ENCODE measurements at regions not wholly inside any gene's neighbourhood (a gene's known extent, or its start where the extent isn't known, plus 50 kb on each side); places are given as distances from the start of the nearest gene placed in this dataset.
"Not testable (repeated sequence)": the region's sequence is repeated elsewhere in the genome, so short reads cannot be mapped to it uniquely, and the experiment has no call there.

GRCh38 chr9:22228542-22228941 is 218.1 kb upstream of the DMRTA1 start:
- H3K9ac ChIP-seq (ENCODE audit: low read length): no peak overlapping the region
- ChIA-PET POLR2A (no interaction called here), CTCF (interaction anchor here (1.6 to 2.5 kb wide), 4 partner anchors 175 to 417 kb away, joined by 4 to 12 read pairs (median 5); no protein-coding TSS in a partner anchor)
- no peaks in the 10 kb centered on the region for H3K36me3 ChIP-seq (replicated peaks in 1 of 2; ENCODE audit: control extremely low read depth in 1 of 2, control insufficient read depth in 1 of 2, extremely low read depth in 1 of 2, insufficient read depth in 2 of 2, low read length in 1 of 2)
- no peak overlapping the region for H3K4me2 ChIP-seq (replicated peaks; ENCODE audit: low read depth, low read length, poor library complexity, severe bottlenecking)
- 88% methylated on average over 1 of the region's 3 CpGs for WGBS (ENCODE audit: insufficient coverage)
- DNase-seq: no peak
- TF ChIP-seq CTCF (IDR thresholded peaks at IDR 0.05) (peak; percentile 21), EZH2 (IDR thresholded peaks at IDR 0.05; ENCODE audit: borderline replicate concordance, insufficient read depth, low read depth, low read length, poor library complexity, severe bottlenecking) (no peak)
- no peaks in the 10 kb centered on the region for H3K9me3 Mint-ChIP-seq (ENCODE audit: insufficient read depth)
- peaks cover 15% of the 10 kb centered on the region for H3K27me3 Mint-ChIP-seq
- H3K4me1 ChIP-seq (ENCODE audit: control insufficient read depth in 2 of 2, insufficient read depth in 2 of 2, low read length in 2 of 2): peaks cover 3% of the 10 kb centered on the region in 2 donors
- H3K4me1 Mint-ChIP-seq: peaks cover 3% of the 10 kb centered on the region
- H3K27ac ChIP-seq (ENCODE audit: low read length in 2 of 2): no peak overlapping the region
- H2AFZ ChIP-seq (ENCODE audit: insufficient read depth, low read depth, low read length, poor library complexity, severe bottlenecking): no peak overlapping the region
- H3K4me3 ChIP-seq (ENCODE audit: control extremely low read depth in 1 of 5, extremely low read depth in 1 of 5, insufficient read depth in 1 of 5, low read depth in 2 of 5, low read length in 4 of 5): no peak overlapping the region
- H3K4me3 Mint-ChIP-seq: no peak overlapping the region
- ATAC-seq (ENCODE audit: low read depth): no peak
- intact Hi-C loops (cut with micrococcal nuclease): no loop called here
- H3K79me2 ChIP-seq (ENCODE audit: control insufficient read depth, insufficient read depth, low read length): no peaks in the 10 kb centered on the region
- no peak overlapping the region for H3K27ac Mint-ChIP-seq
- peaks cover 0 to 18% (median 13%) of the 10 kb centered on the region in 3 donors for H3K9me3 ChIP-seq (ENCODE audit: control extremely low read depth in 1 of 3, control insufficient read depth in 2 of 3, insufficient read depth in 1 of 3, low read length in 2 of 3)
- peaks cover 0 to 4% (median 0%) of the 10 kb centered on the region in 4 experiments for H3K27me3 ChIP-seq (replicated peaks in 1 of 4; ENCODE audit: control extremely low read depth in 1 of 4, control insufficient read depth in 3 of 4, insufficient read depth in 4 of 4, low read length in 3 of 4)
- H4K20me1 ChIP-seq (ENCODE audit: control insufficient read depth, insufficient read depth, low read length, poor library complexity, severe bottlenecking): no peaks in the 10 kb centered on the region

GRCh38 chr9:22229069-22229468 is 217.6 kb upstream of the DMRTA1 start:
- Histone ChIP-seq H3K27ac (ENCODE audit: low read length in 2 of 2) (no peak overlapping the region), H3K4me2 (replicated peaks; ENCODE audit: low read depth, low read length, poor library complexity, severe bottlenecking) (no peak overlapping the region), H3K36me3 (replicated peaks in 1 of 2; ENCODE audit: control extremely low read depth in 1 of 2, control insufficient read depth in 1 of 2, extremely low read depth in 1 of 2, insufficient read depth in 2 of 2, low read length in 1 of 2) (no peaks in the 10 kb centered on the region), H3K4me1 (ENCODE audit: control insufficient read depth in 2 of 2, insufficient read depth in 2 of 2, low read length in 2 of 2) (peaks cover 3% of the 10 kb centered on the region in 2 donors), H3K4me3 (ENCODE audit: control extremely low read depth in 1 of 5, extremely low read depth in 1 of 5, insufficient read depth in 1 of 5, low read depth in 2 of 5, low read length in 4 of 5) (no peak overlapping the region), H3K9ac (ENCODE audit: low read length) (no peak overlapping the region), H3K27me3 (replicated peaks in 1 of 4; ENCODE audit: control extremely low read depth in 1 of 4, control insufficient read depth in 3 of 4, insufficient read depth in 4 of 4, low read length in 3 of 4) (peaks cover 0 to 4% (median 0%) of the 10 kb centered on the region in 4 experiments), H4K20me1 (ENCODE audit: control insufficient read depth, insufficient read depth, low read length, poor library complexity, severe bottlenecking) (no peaks in the 10 kb centered on the region), H3K9me3 (ENCODE audit: control extremely low read depth in 1 of 3, control insufficient read depth in 2 of 3, insufficient read depth in 1 of 3, low read length in 2 of 3) (peaks cover 0 to 18% (median 13%) of the 10 kb centered on the region in 3 donors), H3K79me2 (ENCODE audit: control insufficient read depth, insufficient read depth, low read length) (no peaks in the 10 kb centered on the region), H2AFZ (ENCODE audit: insufficient read depth, low read depth, low read length, poor library complexity, severe bottlenecking) (no peak overlapping the region)
- 81% methylated on average over 3 of the region's 4 CpGs for WGBS (ENCODE audit: insufficient coverage)
- CTCF ChIA-PET: interaction anchor here (1.7 to 2.5 kb wide), 3 partner anchors 175 to 415 kb away, joined by 5 to 12 read pairs (median 5); no protein-coding TSS in a partner anchor
- no peak overlapping the region for H3K27ac Mint-ChIP-seq
- POLR2A ChIA-PET: no interaction called here
- DNase-seq (no peak), ATAC-seq (ENCODE audit: low read depth) (no peak)
- peaks cover 15% of the 10 kb centered on the region for H3K27me3 Mint-ChIP-seq
- no peak for TF ChIP-seq CTCF (IDR thresholded peaks at IDR 0.05)
- no peak for TF ChIP-seq EZH2 (IDR thresholded peaks at IDR 0.05; ENCODE audit: borderline replicate concordance, insufficient read depth, low read depth, low read length, poor library complexity, severe bottlenecking)
- H3K4me1 Mint-ChIP-seq: peaks cover 3% of the 10 kb centered on the region
- no peak overlapping the region for H3K4me3 Mint-ChIP-seq
- H3K9me3 Mint-ChIP-seq (ENCODE audit: insufficient read depth): no peaks in the 10 kb centered on the region
- intact Hi-C loops (cut with micrococcal nuclease): no loop called here

GRCh38 chr9:22231309-22231708 is 215.3 kb upstream of the DMRTA1 start:
- H3K36me3 ChIP-seq (replicated peaks in 1 of 2; ENCODE audit: control extremely low read depth in 1 of 2, control insufficient read depth in 1 of 2, extremely low read depth in 1 of 2, insufficient read depth in 2 of 2, low read length in 1 of 2); H3K27me3 ChIP-seq (replicated peaks in 1 of 4; ENCODE audit: control extremely low read depth in 1 of 4, control insufficient read depth in 3 of 4, insufficient read depth in 4 of 4, low read length in 3 of 4); H3K4me3 Mint-ChIP-seq; H3K79me2 ChIP-seq (ENCODE audit: control insufficient read depth, insufficient read depth, low read length); H3K4me3 ChIP-seq (ENCODE audit: control extremely low read depth in 1 of 5, extremely low read depth in 1 of 5, insufficient read depth in 1 of 5, low read depth in 2 of 5, low read length in 4 of 5); H4K20me1 ChIP-seq (ENCODE audit: control insufficient read depth, insufficient read depth, low read length, poor library complexity, severe bottlenecking); H3K4me2 ChIP-seq (replicated peaks; ENCODE audit: low read depth, low read length, poor library complexity, severe bottlenecking); H3K9me3 Mint-ChIP-seq (ENCODE audit: insufficient read depth); intact Hi-C loops (cut with micrococcal nuclease); H3K4me1 ChIP-seq (ENCODE audit: control insufficient read depth in 2 of 2, insufficient read depth in 2 of 2, low read length in 2 of 2); H3K4me1 Mint-ChIP-seq; ATAC-seq (ENCODE audit: low read depth); POLR2A ChIA-PET; H3K27ac ChIP-seq (ENCODE audit: low read length in 2 of 2); H3K9ac ChIP-seq (ENCODE audit: low read length); H2AFZ ChIP-seq (ENCODE audit: insufficient read depth, low read depth, low read length, poor library complexity, severe bottlenecking); DNase-seq; H3K27ac Mint-ChIP-seq: not testable (repeated sequence)
- CTCF ChIA-PET: interaction anchor here (0.7 to 1.4 kb wide), 3 partner anchors 8 to 208 kb away, joined by 3 to 4 read pairs (median 3); no protein-coding TSS in a partner anchor
- H3K9me3 ChIP-seq (ENCODE audit: control extremely low read depth in 1 of 3, control insufficient read depth in 2 of 3, insufficient read depth in 1 of 3, low read length in 2 of 3): peaks cover 0 to 13% (median 11%) of the 10 kb centered on the region in 3 donors
- H3K27me3 Mint-ChIP-seq: peaks cover 15% of the 10 kb centered on the region
